HEK293 (cell line): ENCODE measurements at regions not wholly inside any gene's neighbourhood (a gene's known extent, or its start where the extent isn't known, plus 50 kb on each side); places are given as distances from the start of the nearest gene placed in this dataset.

Experiments
- CTCF ChIA-PET: fragments of 350-600 bp; formaldehyde crosslinking; extraction: SDS; loops from one replicate; lab custom pipeline; 2021; ENCODE audit warnings: antibody characterized with exemption; lab: Yijun Ruan, JAX
- POLR2A ChIA-PET: fragments of 300-600 bp; formaldehyde crosslinking; extraction: SDS; loops from one replicate; lab custom pipeline; 2020; ENCODE audit warnings: antibody characterized with exemption, inconsistent platforms; lab: Yijun Ruan, JAX
- H3K27ac ChIP-seq: fragments of 200-500 bp; sonication (Bioruptor generic); 2 replicates; pipeline ENCODE4 v1.5.1; 2014; ENCODE audit warnings: low read depth, low read length, control low read depth, inconsistent platforms; ENCODE audit errors: extremely low read depth
- H3K36me3 ChIP-seq, 2 experiments: fragments of 200-500 bp in 1 of 2; sonication (Bioruptor generic) in 1 of 2; 1 replicate in 1 of 2; 2 replicates in 1 of 2; pipeline ENCODE4 v1.5.1; 2014 to 2017; ENCODE audit warnings: inconsistent platforms in 2 of 2, low read length in 2 of 2; ENCODE audit not compliant: control insufficient read depth in 2 of 2, insufficient read depth in 1 of 2
- H3K4me1 ChIP-seq: fragments of 200-500 bp; sonication (Bioruptor generic); 2 replicates; pipeline ENCODE4 v1.5.1; 2014; ENCODE audit warnings: mild to moderate bottlenecking, low read length, inconsistent platforms; ENCODE audit not compliant: control insufficient read depth, insufficient read depth
- H3K4me3 ChIP-seq: 2 replicates; pipeline ENCODE4 v1.5.1; 2011; ENCODE audit warnings: low read depth, mild to moderate bottlenecking, control low read depth, low read length, moderate library complexity
- H3K9me3 ChIP-seq: fragments of 200-500 bp; sonication (Bioruptor generic); 2 replicates; pipeline ENCODE4 v1.5.1; 2014; ENCODE audit warnings: low read depth, low read length, inconsistent platforms; ENCODE audit not compliant: control insufficient read depth, insufficient read depth
- ATF2 ChIP-seq: fragments of 450-650 bp; formaldehyde crosslinking; IDR thresholded peaks from 2 replicates; pipeline ENCODE4 v1.5.1; 2016; ENCODE audit warnings: missing biosample characterization, missing genetic modification characterization, low read depth
- MYNN ChIP-seq: fragments of 450-650 bp; formaldehyde crosslinking; IDR thresholded peaks from 2 replicates; pipeline ENCODE4 v1.5.1; 2016; ENCODE audit warnings: missing biosample characterization, missing genetic modification characterization, borderline replicate concordance
- PBX3 ChIP-seq: sonication (generic); formaldehyde crosslinking; IDR thresholded peaks from 2 replicates; pipeline ENCODE4 v1.8.1; 2022; ENCODE audit warnings: mild to moderate bottlenecking, moderate library complexity, missing genetic modification reagents
- SCRT2 ChIP-seq: fragments of 450-650 bp; formaldehyde crosslinking; IDR thresholded peaks from 2 replicates; pipeline ENCODE4 v1.5.1; 2016; ENCODE audit warnings: missing biosample characterization, missing genetic modification characterization
- TSHZ1 ChIP-seq: fragments of 450-650 bp; formaldehyde crosslinking; IDR thresholded peaks from 2 replicates; pipeline ENCODE4 v1.5.1; 2016; ENCODE audit warnings: missing biosample characterization, missing genetic modification characterization, borderline replicate concordance
- ZFHX2 ChIP-seq: fragments of 450-650 bp; formaldehyde crosslinking; conservative IDR thresholded peaks from 2 replicates; pipeline ENCODE4 v1.5.1; 2016; ENCODE audit warnings: missing biosample characterization, missing genetic modification characterization
- ZFP41 ChIP-seq: fragments of 450-650 bp; formaldehyde crosslinking; IDR thresholded peaks from 2 replicates; pipeline ENCODE4 v1.5.1; 2016; ENCODE audit warnings: missing biosample characterization, missing genetic modification characterization, borderline replicate concordance
- ZNF114 ChIP-seq: fragments of 450-650 bp; formaldehyde crosslinking; IDR thresholded peaks from 2 replicates; pipeline ENCODE4 v1.5.0; 2017; ENCODE audit warnings: missing biosample characterization, missing genetic modification characterization
- ZNF214 ChIP-seq: fragments of 450-650 bp; formaldehyde crosslinking; IDR thresholded peaks from 2 replicates; pipeline ENCODE4 v1.5.1; 2017; ENCODE audit warnings: missing biosample characterization, mild to moderate bottlenecking, missing genetic modification characterization, borderline replicate concordance
- ZNF274 ChIP-seq, 2 experiments: fragments of 200-500 bp in 1 of 2; fragments of 450-650 bp in 1 of 2; sonication (Bioruptor generic) in 1 of 2; formaldehyde crosslinking in 1 of 2; IDR thresholded peaks; 2 replicates each; pipeline versions ENCODE4 v1.5.1 to v1.6.1; 2014 to 2016; ENCODE audit warnings: borderline replicate concordance in 1 of 2, inconsistent platforms in 1 of 2, low read length in 1 of 2, missing biosample characterization in 1 of 2, missing genetic modification characterization in 1 of 2
- ZNF324 ChIP-seq: fragments of 450-650 bp; formaldehyde crosslinking; IDR thresholded peaks from 2 replicates; pipeline ENCODE4 v1.5.1; 2016; ENCODE audit warnings: missing biosample characterization, missing genetic modification characterization
- ZNF366 ChIP-seq: fragments of 450-650 bp; formaldehyde crosslinking; conservative IDR thresholded peaks from 2 replicates; pipeline ENCODE4 v1.5.1; 2016; ENCODE audit warnings: missing biosample characterization, missing genetic modification characterization
- ZNF530 ChIP-seq: fragments of 450-650 bp; formaldehyde crosslinking; IDR thresholded peaks from 2 replicates; pipeline ENCODE4 v1.5.1; 2016; ENCODE audit warnings: low read depth, missing biosample characterization, missing genetic modification characterization
- ZNF544 ChIP-seq: fragments of 450-650 bp; formaldehyde crosslinking; IDR thresholded peaks from 2 replicates; pipeline ENCODE4 v1.5.0; 2017; ENCODE audit warnings: missing biosample characterization, missing genetic modification characterization
- ZNF558 ChIP-seq: fragments of 450-650 bp; formaldehyde crosslinking; IDR thresholded peaks from 2 replicates; pipeline ENCODE4 v1.5.1; 2016; ENCODE audit warnings: missing biosample characterization, missing genetic modification characterization
- ZNF623 ChIP-seq: fragments of 450-650 bp; formaldehyde crosslinking; IDR thresholded peaks from 2 replicates; pipeline ENCODE4 v1.5.1; 2016; ENCODE audit warnings: missing biosample characterization, missing genetic modification characterization
- ZNF629 ChIP-seq: fragments of 450-650 bp; formaldehyde crosslinking; IDR thresholded peaks from 2 replicates; pipeline ENCODE4 v1.5.1; 2017; ENCODE audit warnings: missing biosample characterization, missing genetic modification characterization
- ZNF768 ChIP-seq: fragments of 450-650 bp; formaldehyde crosslinking; IDR thresholded peaks from 2 replicates; pipeline ENCODE4 v1.5.1; 2018; ENCODE audit warnings: missing biosample characterization, mild to moderate bottlenecking, missing genetic modification characterization
- ZNF785 ChIP-seq: fragments of 450-650 bp; formaldehyde crosslinking; IDR thresholded peaks from 2 replicates; pipeline ENCODE4 v1.5.1; 2016; ENCODE audit warnings: missing biosample characterization, missing genetic modification characterization
- ZSCAN16 ChIP-seq: fragments of 450-650 bp; formaldehyde crosslinking; IDR thresholded peaks from 2 replicates; pipeline ENCODE4 v1.5.1; 2016; ENCODE audit warnings: missing biosample characterization, missing genetic modification characterization

- ChIA-PET CTCF (interaction anchor here (0.8 kb wide), 2 partner anchors 10 to 33 kb away, joined by 4 to 6 read pairs; no protein-coding TSS in a partner anchor), POLR2A (interaction anchor here (0.7 kb wide), 1 partner anchor 134 kb away, joined by 3 read pairs; no protein-coding TSS in a partner anchor)
- H3K4me1 ChIP-seq = no peaks in the 10 kb centered on the region
- no peaks in the 10 kb centered on the region for H3K9me3 ChIP-seq
- TF ChIP-seq MYNN (no peak), ZNF768 (tag by site-specific recombination) (no peak), SCRT2 (no peak), ZNF558 (tag by site-specific recombination) (no peak)
- H3K4me3 ChIP-seq = no peak overlapping the region
- H3K36me3 ChIP-seq = no peaks in the 10 kb centered on the region
- H3K27ac ChIP-seq = no peak overlapping the region
Measured at GRCh38 chr11:26849036-26849435, 127.2 kb upstream of the SLC5A12 start.

- Histone ChIP-seq H3K4me1 (no peaks in the 10 kb centered on the region), H3K27ac (no peak overlapping the region), H3K4me3 (no peak overlapping the region), H3K36me3 (no peaks in the 10 kb centered on the region), H3K9me3 (no peaks in the 10 kb centered on the region)
- ChIA-PET POLR2A (no interaction called here), CTCF (no interaction called here)
- no peak for TF ChIP-seq ZNF623
- TF ChIP-seq ZNF324 (tag by site-specific recombination) = no peak
- TF ChIP-seq ZNF366 (tag by site-specific recombination) = no peak
- no peak for TF ChIP-seq ZSCAN16 (tag by site-specific recombination)
Measured at GRCh38 chr11:26851291-26851690, 129.4 kb upstream of the SLC5A12 start.

GRCh38 chr11:26851696-26852095, 129.8 kb upstream of the SLC5A12 start:
- ChIA-PET CTCF (no interaction called here), POLR2A (no interaction called here)
- no peak for TF ChIP-seq PBX3 (CRISPR knock-in tag)
- TF ChIP-seq ZNF530 (tag by site-specific recombination) = no peak
- no peak for TF ChIP-seq TSHZ1 (tag by site-specific recombination)
- no peak for TF ChIP-seq ZNF785 (tag by site-specific recombination)
- no peak for TF ChIP-seq ATF2 (tag by site-specific recombination)
- no peak for TF ChIP-seq ZFP41 (tag by site-specific recombination)
- no peak for TF ChIP-seq ZFHX2 (tag by site-specific recombination)
- no peak for TF ChIP-seq ZNF629 (tag by site-specific recombination)
- no peak for TF ChIP-seq ZNF274 (IDR thresholded peaks at IDR 0.05; ENCODE audit: low read length)
- no peak for TF ChIP-seq ZNF274 (tag by site-specific recombination; IDR thresholded peaks at IDR 0.05; ENCODE audit: borderline replicate concordance)
- no peak for TF ChIP-seq ZNF544 (tag by site-specific recombination)
- TF ChIP-seq ZNF114 (tag by site-specific recombination) = no peak
- no peak for TF ChIP-seq ZNF214 (tag by site-specific recombination)
- H3K36me3 ChIP-seq = no peaks in the 10 kb centered on the region
- H3K9me3 ChIP-seq = no peaks in the 10 kb centered on the region
- no peaks in the 10 kb centered on the region for H3K4me1 ChIP-seq
- no peak overlapping the region for H3K27ac ChIP-seq
- no peak overlapping the region for H3K4me3 ChIP-seq
